ENCODE measurements at regions not wholly inside any gene's neighbourhood (a gene's known extent, or its start where the extent isn't known, plus 50 kb on each side); places are given as distances from the start of the nearest gene placed in this dataset.

GRCh38 chr6:26163427-26164119 is 76.3 kb downstream of the HFE start:
- H3K4me3 ChIP-seq (ENCODE audit: low read depth, low read length), result no peak overlapping the region
- no peak for DNase-seq (ENCODE audit: low read depth)
- no peak for TF ChIP-seq CTCF (IDR thresholded peaks at IDR 0.05; ENCODE audit: insufficient read depth, low read length)

DNA sequence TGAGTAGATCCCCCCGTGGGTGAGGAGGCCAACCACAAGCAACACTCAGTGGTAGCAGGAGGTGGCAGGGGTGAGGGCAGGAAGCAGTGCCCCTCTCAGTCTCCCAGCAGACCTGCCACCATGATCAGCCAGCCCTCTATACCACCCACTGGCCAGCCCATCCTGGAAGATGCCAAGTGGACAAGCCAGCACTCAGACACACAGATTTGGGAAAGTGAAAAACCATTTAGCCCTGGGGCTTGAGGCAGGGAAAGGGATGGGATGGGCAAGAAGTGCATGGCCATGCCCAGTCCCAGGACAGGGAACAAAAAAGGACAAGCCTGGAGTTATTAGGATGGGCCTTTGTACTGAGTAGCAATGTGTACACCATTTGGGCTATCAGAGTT is 76.9 kb downstream of the HFE start:
- no peak overlapping the region for H3K4me3 ChIP-seq (ENCODE audit: low read depth, low read length)
- TF ChIP-seq CTCF (IDR thresholded peaks at IDR 0.05; ENCODE audit: insufficient read depth, low read length), result no peak
- no peak for DNase-seq (ENCODE audit: low read depth)

- H3K4me3 ChIP-seq (ENCODE audit: low read depth, low read length), result no peak overlapping the region
- no peak for DNase-seq (ENCODE audit: low read depth)
- no peak for TF ChIP-seq CTCF (IDR thresholded peaks at IDR 0.05; ENCODE audit: insufficient read depth, low read length)
Observed at GRCh38 chr6:26165261-26165790, 78.1 kb downstream of the HFE start.

DNA sequence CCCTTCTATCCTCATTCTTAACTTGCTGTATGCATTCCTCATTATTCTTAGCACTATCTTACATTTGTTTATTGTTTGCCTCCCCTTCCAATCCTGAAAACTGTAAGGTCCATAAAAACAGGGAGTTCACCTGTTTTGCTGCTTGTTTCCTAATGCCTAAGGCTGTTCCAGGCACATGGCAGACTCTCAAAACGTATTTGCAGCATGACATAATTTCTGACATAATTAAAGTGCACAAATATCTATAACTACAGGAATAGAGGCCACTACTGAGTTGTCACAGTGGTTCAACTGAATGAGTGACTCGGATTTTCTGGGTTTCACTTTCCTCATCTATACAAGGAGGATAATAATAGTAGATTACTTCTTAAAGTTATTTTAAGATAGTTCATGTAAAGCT is 83.0 kb downstream of the HFE start:
- DNase-seq (ENCODE audit: low read depth), result no peak
- TF ChIP-seq CTCF (IDR thresholded peaks at IDR 0.05; ENCODE audit: insufficient read depth, low read length), result no peak
- H3K4me3 ChIP-seq (ENCODE audit: low read depth, low read length), result no peak overlapping the region

- no peak for TF ChIP-seq CTCF (IDR thresholded peaks at IDR 0.05; ENCODE audit: insufficient read depth, low read length)
- peak overlapping the region; percentile 62 for H3K4me3 ChIP-seq (ENCODE audit: low read depth, low read length)
- DNase-seq (ENCODE audit: low read depth), result no peak
Observed at GRCh38 chr6:26170951-26171841, 84.0 kb downstream of the HFE start.

DNA sequence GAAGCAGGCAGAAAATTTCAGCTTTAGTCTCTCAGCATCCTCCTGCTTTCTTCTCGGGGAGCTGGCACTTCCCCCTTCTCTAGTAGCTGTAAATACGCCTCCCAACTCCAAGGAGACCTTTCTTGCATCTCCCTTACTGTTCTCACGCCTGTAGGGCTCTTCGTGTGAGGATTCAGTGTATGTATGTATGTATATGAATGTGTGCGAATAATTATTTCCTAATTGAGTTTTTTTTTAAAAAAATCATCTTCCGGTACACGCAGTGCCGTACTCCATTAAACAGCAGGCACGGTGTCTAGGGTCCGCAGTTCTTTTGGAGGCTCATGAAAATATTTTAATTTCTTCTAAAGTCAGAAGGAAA is 85.4 kb downstream of the HFE start:
- no peak for TF ChIP-seq CTCF (IDR thresholded peaks at IDR 0.05; ENCODE audit: insufficient read depth, low read length)
- H3K4me3 ChIP-seq (ENCODE audit: low read depth, low read length), result peak overlapping the region; percentile 62
- peak; percentile 59 for DNase-seq (ENCODE audit: low read depth)
